ENCODE measurements at regions not wholly inside any gene's neighbourhood (a gene's known extent, or its start where the extent isn't known, plus 50 kb on each side); places are given as distances from the start of the nearest gene placed in this dataset.

DNA sequence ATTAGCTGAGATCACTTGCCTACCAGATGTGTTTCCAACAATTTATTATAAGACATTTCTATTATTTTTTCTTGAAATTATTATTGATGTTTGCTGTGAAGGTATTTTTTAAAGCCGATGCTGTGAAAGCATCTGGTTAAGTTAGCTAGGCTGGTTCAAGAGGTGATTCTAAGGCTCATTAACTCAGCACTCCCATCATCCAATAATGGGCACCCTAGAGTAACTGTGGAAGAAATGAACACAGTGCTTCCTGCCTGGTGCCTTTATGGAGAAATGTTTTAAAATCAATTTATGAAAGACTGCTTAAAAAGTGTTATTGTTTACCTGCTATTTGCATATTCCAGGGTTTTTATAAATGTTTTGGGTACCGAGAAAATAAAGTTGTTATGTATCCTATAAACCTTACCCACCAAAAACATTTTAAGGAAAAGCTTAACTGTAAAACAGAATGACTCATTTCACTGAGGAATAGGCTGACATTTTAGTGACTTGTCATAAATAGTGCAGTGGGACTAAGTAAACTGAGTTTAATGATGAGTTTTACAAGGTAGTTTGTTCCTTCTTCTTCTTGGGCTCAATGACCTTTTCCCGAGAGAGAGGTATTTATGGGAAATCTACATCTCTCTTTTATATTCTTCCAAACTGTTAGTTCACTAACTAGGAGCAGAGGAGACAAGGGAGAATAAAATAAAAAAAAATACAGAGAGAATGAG, 310.0 kb upstream of the AADAT start (continued):
- TF ChIP-seq, protein P1, sequence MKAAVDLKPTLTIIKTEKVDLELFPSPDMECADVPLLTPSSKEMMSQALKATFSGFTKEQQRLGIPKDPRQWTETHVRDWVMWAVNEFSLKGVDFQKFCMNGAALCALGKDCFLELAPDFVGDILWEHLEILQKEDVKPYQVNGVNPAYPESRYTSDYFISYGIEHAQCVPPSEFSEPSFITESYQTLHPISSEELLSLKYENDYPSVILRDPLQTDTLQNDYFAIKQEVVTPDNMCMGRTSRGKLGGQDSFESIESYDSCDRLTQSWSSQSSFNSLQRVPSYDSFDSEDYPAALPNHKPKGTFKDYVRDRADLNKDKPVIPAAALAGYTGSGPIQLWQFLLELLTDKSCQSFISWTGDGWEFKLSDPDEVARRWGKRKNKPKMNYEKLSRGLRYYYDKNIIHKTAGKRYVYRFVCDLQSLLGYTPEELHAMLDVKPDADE (IDR thresholded peaks at IDR 0.05): no peak
- no peak for TF ChIP-seq STAT1 (IDR thresholded peaks at IDR 0.05; ENCODE audit: unreplicated experiment)
- TF ChIP-seq EZH2phosphoT487 (IDR thresholded peaks at IDR 0.05; ENCODE audit: unreplicated experiment): no peak
- no peak for TF ChIP-seq CREB1 (CRISPR knock-in tag; IDR thresholded peaks at IDR 0.05; ENCODE audit: low read depth)
- TF ChIP-seq NANOG (IDR thresholded peaks at IDR 0.05; ENCODE audit: borderline replicate concordance): no peak
- no peak for TF ChIP-seq EZH2 (IDR thresholded peaks at IDR 0.05; ENCODE audit: low read depth, unreplicated experiment)

DNA sequence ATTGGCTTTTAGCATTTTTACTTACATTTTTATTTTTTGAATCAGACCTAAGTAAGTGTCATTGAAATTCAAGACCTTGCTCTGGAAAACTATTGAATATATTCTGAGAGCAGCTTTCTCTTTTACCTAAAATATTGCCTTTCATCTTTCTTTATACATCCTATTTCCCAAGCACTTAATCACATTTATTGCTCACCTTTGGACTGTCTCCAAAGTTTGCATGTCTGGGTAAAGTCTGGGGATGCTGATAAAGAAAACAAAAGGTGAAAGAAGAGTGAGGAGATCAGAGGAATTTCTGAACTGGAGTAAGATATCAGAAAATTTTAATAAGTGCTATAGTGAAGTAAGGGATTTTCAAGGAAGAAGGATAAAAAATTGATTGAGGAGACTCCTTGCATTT, 308.5 kb upstream of the AADAT start:
- no peak overlapping the region for H3K4me3 ChIP-seq
- no peaks in the 10 kb centered on the region for H3K4me1 Mint-ChIP-seq
- no peak for ATAC-seq
- no peaks in the 10 kb centered on the region for H3K27me3 ChIP-seq (ENCODE audit: insufficient read depth)
- H3K79me2 ChIP-seq (replicated peaks; ENCODE audit: insufficient read depth): no peaks in the 10 kb centered on the region
- H3K36me3 ChIP-seq (ENCODE audit: insufficient read depth): no peaks in the 10 kb centered on the region
- H3K27ac Mint-ChIP-seq: no peak overlapping the region
- no peaks in the 10 kb centered on the region for H3F3A ChIP-seq (replicated peaks; ENCODE audit: low read depth)
- peaks cover 1% of the 10 kb centered on the region for H3K27me3 Mint-ChIP-seq (ENCODE audit: insufficient read depth, low read depth, poor library complexity)
- no peak overlapping the region for H3K4me2 ChIP-seq
- no peak overlapping the region for H3K4me3 Mint-ChIP-seq
- H3K9me3 Mint-ChIP-seq: peaks cover 4% of the 10 kb centered on the region
- peaks cover 4% of the 10 kb centered on the region; the same call in 1 of the 3 replicates for H3K36me3 Mint-ChIP-seq (ENCODE audit: low read depth)
- H3K27ac ChIP-seq (ENCODE audit: low read depth): no peak overlapping the region
- H2AFZ ChIP-seq: no peak overlapping the region
- H3K9me2 ChIP-seq (ENCODE audit: insufficient read depth): no peaks in the 10 kb centered on the region
- no peaks in the 10 kb centered on the region for H3K4me1 ChIP-seq (ENCODE audit: insufficient read depth)
- no peak for DNase-seq (ENCODE audit: low spot score)
- no peaks in the 10 kb centered on the region for H4K20me1 ChIP-seq (replicated peaks; ENCODE audit: insufficient read depth)
- TF ChIP-seq CREB1 (CRISPR knock-in tag; IDR thresholded peaks at IDR 0.05; ENCODE audit: low read depth) (no peak), STAT1 (IDR thresholded peaks at IDR 0.05; ENCODE audit: unreplicated experiment) (no peak), EZH2 (IDR thresholded peaks at IDR 0.05; ENCODE audit: low read depth, unreplicated experiment) (no peak), JUNB (IDR thresholded peaks at IDR 0.05; ENCODE audit: unreplicated experiment) (no peak), NANOG (IDR thresholded peaks at IDR 0.05; ENCODE audit: borderline replicate concordance) (no peak), CTCF (conservative IDR thresholded peaks at IDR 0.05; ENCODE audit: low read depth in 2 of 2) (no peak), EZH2phosphoT487 (IDR thresholded peaks at IDR 0.05; ENCODE audit: unreplicated experiment) (no peak), POLR2AphosphoS5 (IDR thresholded peaks at IDR 0.05; ENCODE audit: low read depth) (no peak), ZNF331 (CRISPR knock-in tag; IDR thresholded peaks at IDR 0.05; ENCODE audit: low read depth) (no peak)
- TF ChIP-seq, protein P2, sequence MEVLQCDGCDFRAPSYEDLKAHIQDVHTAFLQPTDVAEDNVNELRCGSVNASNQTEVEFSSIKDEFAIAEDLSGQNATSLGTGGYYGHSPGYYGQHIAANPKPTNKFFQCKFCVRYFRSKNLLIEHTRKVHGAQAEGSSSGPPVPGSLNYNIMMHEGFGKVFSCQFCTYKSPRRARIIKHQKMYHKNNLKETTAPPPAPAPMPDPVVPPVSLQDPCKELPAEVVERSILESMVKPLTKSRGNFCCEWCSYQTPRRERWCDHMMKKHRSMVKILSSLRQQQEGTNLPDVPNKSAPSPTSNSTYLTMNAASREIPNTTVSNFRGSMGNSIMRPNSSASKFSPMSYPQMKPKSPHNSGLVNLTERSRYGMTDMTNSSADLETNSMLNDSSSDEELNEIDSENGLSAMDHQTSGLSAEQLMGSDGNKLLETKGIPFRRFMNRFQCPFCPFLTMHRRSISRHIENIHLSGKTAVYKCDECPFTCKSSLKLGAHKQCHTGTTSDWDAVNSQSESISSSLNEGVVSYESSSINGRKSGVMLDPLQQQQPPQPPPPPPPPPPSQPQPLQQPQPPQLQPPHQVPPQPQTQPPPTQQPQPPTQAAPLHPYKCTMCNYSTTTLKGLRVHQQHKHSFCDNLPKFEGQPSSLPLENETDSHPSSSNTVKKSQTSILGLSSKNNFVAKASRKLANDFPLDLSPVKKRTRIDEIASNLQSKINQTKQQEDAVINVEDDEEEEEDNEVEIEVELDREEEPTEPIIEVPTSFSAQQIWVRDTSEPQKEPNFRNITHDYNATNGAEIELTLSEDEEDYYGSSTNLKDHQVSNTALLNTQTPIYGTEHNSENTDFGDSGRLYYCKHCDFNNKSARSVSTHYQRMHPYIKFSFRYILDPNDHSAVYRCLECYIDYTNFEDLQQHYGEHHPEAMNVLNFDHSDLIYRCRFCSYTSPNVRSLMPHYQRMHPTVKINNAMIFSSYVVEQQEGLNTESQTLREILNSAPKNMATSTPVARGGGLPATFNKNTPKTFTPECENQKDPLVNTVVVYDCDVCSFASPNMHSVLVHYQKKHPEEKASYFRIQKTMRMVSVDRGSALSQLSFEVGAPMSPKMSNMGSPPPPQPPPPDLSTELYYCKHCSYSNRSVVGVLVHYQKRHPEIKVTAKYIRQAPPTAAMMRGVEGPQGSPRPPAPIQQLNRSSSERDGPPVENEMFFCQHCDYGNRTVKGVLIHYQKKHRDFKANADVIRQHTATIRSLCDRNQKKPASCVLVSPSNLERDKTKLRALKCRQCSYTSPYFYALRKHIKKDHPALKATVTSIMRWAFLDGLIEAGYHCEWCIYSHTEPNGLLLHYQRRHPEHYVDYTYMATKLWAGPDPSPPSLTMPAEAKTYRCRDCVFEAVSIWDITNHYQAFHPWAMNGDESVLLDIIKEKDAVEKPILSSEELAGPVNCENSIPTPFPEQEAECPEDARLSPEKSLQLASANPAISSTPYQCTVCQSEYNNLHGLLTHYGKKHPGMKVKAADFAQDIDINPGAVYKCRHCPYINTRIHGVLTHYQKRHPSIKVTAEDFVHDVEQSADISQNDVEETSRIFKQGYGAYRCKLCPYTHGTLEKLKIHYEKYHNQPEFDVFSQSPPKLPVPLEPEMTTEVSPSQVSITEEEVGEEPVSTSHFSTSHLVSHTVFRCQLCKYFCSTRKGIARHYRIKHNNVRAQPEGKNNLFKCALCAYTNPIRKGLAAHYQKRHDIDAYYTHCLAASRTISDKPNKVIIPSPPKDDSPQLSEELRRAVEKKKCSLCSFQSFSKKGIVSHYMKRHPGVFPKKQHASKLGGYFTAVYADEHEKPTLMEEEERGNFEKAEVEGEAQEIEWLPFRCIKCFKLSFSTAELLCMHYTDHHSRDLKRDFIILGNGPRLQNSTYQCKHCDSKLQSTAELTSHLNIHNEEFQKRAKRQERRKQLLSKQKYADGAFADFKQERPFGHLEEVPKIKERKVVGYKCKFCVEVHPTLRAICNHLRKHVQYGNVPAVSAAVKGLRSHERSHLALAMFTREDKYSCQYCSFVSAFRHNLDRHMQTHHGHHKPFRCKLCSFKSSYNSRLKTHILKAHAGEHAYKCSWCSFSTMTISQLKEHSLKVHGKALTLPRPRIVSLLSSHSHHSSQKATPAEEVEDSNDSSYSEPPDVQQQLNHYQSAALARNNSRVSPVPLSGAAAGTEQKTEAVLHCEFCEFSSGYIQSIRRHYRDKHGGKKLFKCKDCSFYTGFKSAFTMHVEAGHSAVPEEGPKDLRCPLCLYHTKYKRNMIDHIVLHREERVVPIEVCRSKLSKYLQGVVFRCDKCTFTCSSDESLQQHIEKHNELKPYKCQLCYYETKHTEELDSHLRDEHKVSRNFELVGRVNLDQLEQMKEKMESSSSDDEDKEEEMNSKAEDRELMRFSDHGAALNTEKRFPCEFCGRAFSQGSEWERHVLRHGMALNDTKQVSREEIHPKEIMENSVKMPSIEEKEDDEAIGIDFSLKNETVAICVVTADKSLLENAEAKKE (CRISPR knock-in tag; IDR thresholded peaks at IDR 0.05): no peak
- TF ChIP-seq, protein P3, sequence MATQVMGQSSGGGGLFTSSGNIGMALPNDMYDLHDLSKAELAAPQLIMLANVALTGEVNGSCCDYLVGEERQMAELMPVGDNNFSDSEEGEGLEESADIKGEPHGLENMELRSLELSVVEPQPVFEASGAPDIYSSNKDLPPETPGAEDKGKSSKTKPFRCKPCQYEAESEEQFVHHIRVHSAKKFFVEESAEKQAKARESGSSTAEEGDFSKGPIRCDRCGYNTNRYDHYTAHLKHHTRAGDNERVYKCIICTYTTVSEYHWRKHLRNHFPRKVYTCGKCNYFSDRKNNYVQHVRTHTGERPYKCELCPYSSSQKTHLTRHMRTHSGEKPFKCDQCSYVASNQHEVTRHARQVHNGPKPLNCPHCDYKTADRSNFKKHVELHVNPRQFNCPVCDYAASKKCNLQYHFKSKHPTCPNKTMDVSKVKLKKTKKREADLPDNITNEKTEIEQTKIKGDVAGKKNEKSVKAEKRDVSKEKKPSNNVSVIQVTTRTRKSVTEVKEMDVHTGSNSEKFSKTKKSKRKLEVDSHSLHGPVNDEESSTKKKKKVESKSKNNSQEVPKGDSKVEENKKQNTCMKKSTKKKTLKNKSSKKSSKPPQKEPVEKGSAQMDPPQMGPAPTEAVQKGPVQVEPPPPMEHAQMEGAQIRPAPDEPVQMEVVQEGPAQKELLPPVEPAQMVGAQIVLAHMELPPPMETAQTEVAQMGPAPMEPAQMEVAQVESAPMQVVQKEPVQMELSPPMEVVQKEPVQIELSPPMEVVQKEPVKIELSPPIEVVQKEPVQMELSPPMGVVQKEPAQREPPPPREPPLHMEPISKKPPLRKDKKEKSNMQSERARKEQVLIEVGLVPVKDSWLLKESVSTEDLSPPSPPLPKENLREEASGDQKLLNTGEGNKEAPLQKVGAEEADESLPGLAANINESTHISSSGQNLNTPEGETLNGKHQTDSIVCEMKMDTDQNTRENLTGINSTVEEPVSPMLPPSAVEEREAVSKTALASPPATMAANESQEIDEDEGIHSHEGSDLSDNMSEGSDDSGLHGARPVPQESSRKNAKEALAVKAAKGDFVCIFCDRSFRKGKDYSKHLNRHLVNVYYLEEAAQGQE (IDR thresholded peaks at IDR 0.05; ENCODE audit: unreplicated experiment): no peak

Data from GM23338 (cell line).